ENCODE measurements at regions not wholly inside any gene's neighbourhood (a gene's known extent, or its start where the extent isn't known, plus 50 kb on each side); places are given as distances from the start of the nearest gene placed in this dataset.

GRCh38 chr3:105051972-105052371, 314.7 kb upstream of the ALCAM start:
- DNase-seq = no peak

- DNase-seq = no peak
Measured at GRCh38 chr3:105062853-105063252, 303.9 kb upstream of the ALCAM start.

GRCh38 chr3:105065895-105066839, 300.5 kb upstream of the ALCAM start:
- no peak for DNase-seq

GRCh38 chr3:105067361-105067760, 299.3 kb upstream of the ALCAM start:
- DNase-seq = no peak

GRCh38 chr3:105077060-105077822, 289.5 kb upstream of the ALCAM start:
- DNase-seq = no peak

- DNase-seq = no peak
Measured at GRCh38 chr3:105083945-105084344, 282.8 kb upstream of the ALCAM start.

- DNase-seq = no peak
Measured at GRCh38 chr3:105085506-105085905, 281.2 kb upstream of the ALCAM start.

- DNase-seq = no peak
Measured at GRCh38 chr3:105093371-105094252, 273.1 kb upstream of the ALCAM start.

- no peak for DNase-seq
Measured at GRCh38 chr3:105094588-105094987, 272.1 kb upstream of the ALCAM start.

GRCh38 chr3:105096071-105096470, 270.6 kb upstream of the ALCAM start:
- DNase-seq = no peak

- DNase-seq = no peak
Measured at GRCh38 chr3:105101603-105102002, 265.1 kb upstream of the ALCAM start.

- no peak for DNase-seq
Measured at GRCh38 chr3:105103139-105103538, 263.6 kb upstream of the ALCAM start.

- no peak for DNase-seq
Measured at GRCh38 chr3:105108823-105109222, 257.9 kb upstream of the ALCAM start.

GRCh38 chr3:105118905-105119304, 247.8 kb upstream of the ALCAM start:
- no peak for DNase-seq

GRCh38 chr3:105119801-105120340, 246.8 kb upstream of the ALCAM start:
- DNase-seq = no peak

GRCh38 chr3:105130911-105131310, 235.8 kb upstream of the ALCAM start:
- DNase-seq = no peak

GRCh38 chr3:105137911-105138310, 228.8 kb upstream of the ALCAM start:
- DNase-seq = no peak

GRCh38 chr3:105139881-105140560, 226.7 kb upstream of the ALCAM start:
- no peak for DNase-seq

- no peak for DNase-seq
Measured at GRCh38 chr3:105140899-105141367, 225.8 kb upstream of the ALCAM start.

GRCh38 chr3:105144837-105145236, 221.9 kb upstream of the ALCAM start:
- DNase-seq = no peak

- no peak for DNase-seq
Measured at GRCh38 chr3:105145511-105145910, 221.2 kb upstream of the ALCAM start.
